GM19324 (cell line): ENCODE measurements at regions not wholly inside any gene's neighbourhood (a gene's known extent, or its start where the extent isn't known, plus 50 kb on each side); places are given as distances from the start of the nearest gene placed in this dataset.
"Not testable (repeated sequence)": the region's sequence is repeated elsewhere in the genome, so short reads cannot be mapped to it uniquely, and the experiment has no call there.

Experiments
- ATAC-seq: cut with Tn5 transposase; IDR thresholded peaks from one replicate; pipeline ENCODE4 v1.9.1; 2021; ENCODE audit warnings: mild to moderate bottlenecking, moderate library complexity; ENCODE audit not compliant: unreplicated experiment, low FRiP score

DNA sequence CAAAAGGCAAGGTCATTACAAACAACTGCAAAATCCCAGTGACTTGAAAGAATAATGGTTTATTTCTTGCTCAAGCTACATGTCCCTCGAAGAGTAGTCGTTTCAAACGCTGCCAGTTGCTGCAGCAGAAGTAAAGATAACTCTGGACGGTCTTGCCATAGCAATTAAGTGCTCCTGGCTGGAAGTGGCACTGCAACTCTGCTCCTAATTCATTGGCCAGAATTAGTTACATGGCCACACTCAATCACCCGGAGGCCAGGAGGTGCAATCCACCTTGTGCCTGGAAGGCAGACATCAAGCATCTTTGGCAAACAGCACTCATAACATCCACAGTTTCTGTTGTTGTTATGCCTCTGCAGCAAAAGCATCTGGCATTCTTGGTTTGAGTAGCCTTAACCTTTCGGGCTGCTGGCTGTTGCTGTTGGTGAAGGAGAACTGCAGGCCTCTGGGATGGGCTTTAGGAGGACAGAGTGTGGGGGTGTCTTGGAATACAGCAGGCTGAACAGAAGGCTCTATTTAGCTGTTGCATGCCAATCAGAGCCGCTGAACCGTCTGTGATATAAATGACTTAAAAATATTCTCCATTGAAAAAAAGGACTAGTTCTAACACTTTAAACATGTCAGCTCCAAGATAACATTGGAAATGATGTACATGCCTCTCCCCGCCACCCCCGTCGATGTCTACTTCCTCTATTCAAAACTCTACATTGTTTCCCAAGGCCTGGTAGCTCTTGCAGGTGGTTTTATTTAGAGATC, 123.5 kb upstream of the DYRK2 start:
- ATAC-seq = no peak

GRCh38 chr12:67525617-67525884, 123.0 kb upstream of the DYRK2 start:
- no peak for ATAC-seq

DNA sequence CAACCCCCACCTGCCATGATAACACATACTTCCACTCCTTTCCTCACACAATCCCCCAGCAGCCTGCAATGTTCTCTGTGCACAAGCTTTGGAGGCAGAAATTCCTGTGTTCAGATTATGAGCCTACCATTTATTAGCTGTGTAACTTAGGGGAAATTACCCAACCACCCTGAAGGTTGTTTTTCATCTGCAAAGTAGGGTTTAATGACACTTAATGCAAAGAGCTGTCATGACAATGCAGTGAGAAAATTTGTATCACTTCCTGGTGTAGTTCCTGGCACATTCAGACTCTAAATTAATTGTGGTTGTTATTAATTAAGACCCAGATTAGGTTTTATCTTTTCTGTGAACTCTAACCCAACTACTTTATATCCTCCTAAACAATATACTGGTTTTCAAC, 122.4 kb upstream of the DYRK2 start:
- ATAC-seq = no peak

DNA sequence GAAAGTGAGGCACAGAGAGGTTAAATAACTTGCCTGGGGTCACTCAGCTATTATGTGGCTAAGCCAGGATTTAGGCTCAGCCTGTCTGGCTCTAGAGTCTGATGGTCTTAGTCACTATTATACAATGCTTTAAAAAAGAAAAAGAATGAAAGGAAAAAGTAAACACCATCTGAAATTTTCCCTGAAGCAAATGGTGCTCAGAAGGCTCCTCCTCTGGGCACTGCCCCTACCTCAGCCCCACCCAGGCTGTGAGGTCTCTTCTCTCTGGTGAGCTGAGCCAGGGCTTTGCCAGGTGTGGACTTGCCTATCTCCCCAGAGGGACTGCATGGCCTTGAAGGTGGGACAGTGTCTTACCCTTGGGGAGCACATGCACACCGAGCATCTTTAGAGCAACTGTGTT, 117.5 kb upstream of the DYRK2 start:
- no peak for ATAC-seq

- no peak for ATAC-seq
These were observed 117.0 kb upstream of the DYRK2 start for GRCh38 chr12:67531501-67531900.

DNA sequence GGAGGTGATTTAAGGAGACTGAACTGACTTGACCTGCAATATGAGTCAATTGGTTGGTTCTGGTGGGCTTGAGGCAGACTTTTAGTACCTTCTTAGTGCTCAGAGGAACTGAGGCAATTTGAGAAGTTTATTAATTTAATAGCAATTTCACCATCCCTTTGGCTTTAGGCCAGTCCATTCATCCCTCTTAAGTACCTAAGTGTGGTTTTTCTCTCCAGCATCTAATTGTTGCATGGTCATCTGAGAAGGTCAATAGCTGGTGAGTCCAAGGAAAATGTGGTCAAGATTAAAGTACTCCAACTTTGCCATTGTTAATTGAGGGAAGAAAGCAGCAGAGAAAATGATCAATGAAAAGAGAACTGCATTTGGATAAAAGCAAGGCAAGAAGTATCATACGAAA, 115.4 kb upstream of the DYRK2 start:
- ATAC-seq = no peak

GRCh38 chr12:67534046-67534445, 114.5 kb upstream of the DYRK2 start:
- no peak for ATAC-seq

DNA sequence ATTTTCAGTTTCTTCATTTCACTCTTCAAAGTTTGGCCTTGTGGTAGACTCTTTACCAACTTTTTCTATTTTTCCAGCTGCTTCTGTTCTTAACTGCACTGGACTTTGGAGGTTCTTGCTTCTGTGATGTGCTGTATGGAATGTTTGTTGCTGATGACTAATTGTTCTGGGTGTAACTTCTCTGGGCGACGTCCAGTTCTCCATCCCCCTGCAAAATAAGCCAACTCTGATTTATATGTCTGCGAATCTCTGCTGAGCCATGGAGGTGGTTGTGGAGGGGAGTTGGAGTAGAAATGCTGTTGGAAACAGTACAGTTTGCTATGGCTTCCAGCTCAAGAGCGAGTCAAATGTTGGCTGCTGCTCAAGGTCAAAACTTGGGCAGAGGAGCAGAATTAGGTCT, 113.9 kb upstream of the DYRK2 start:
- ATAC-seq = no peak

GRCh38 chr12:67535176-67535575, 113.4 kb upstream of the DYRK2 start:
- no peak for ATAC-seq

GRCh38 chr12:67535971-67536370, 112.6 kb upstream of the DYRK2 start:
- no peak for ATAC-seq

GRCh38 chr12:67539329-67539728, 109.2 kb upstream of the DYRK2 start:
- ATAC-seq = no peak

DNA sequence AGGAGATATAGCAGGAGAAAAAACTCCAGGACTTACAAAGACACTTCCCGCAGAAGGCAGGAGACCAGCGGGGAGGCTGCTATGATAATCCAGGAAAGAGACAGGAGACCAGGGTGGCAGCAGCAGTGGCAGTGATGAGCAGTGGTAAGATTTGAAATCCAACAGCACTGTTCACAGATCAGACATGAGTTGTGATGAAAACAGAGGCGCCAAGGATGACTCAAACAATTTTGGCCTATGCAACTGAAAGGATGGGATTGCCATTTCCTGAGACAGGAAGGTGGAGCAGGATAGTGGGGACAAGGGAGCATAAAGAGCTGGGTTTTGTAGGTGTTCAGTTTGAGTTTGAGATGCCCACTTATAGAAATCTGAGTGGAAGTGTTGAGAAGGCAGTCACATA, 108.6 kb upstream of the DYRK2 start:
- ATAC-seq = no peak

GRCh38 chr12:67540920-67541624, 107.5 kb upstream of the DYRK2 start:
- no peak for ATAC-seq

GRCh38 chr12:67541625-67541991, 106.9 kb upstream of the DYRK2 start:
- no peak for ATAC-seq

GRCh38 chr12:67543021-67543770, 105.3 kb upstream of the DYRK2 start:
- no peak for ATAC-seq

DNA sequence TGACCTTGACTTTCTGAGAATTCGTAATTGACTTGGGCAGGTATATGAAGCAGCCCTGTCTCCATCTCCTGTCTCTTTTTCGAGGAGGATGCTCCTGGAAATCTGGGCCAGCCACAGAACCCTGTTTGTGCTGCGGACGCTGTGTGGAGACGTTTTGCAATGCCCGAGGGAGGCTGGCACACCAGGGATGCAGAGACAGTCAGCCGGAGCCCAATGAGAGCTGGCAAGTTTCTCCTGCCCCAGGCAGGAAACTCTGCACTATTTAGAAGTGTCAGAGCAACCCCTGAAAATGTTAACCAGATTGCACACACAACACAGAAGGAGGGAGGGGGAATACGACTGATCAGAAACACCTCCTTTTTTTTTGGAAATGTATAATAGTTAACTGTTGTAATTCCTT, 103.2 kb upstream of the DYRK2 start:
- no peak for ATAC-seq

GRCh38 chr12:67546746-67547145, 101.8 kb upstream of the DYRK2 start:
- ATAC-seq = no peak

- not testable (repeated sequence) for ATAC-seq
These were observed 93.3 kb upstream of the DYRK2 start for GRCh38 chr12:67555075-67555717.

DNA sequence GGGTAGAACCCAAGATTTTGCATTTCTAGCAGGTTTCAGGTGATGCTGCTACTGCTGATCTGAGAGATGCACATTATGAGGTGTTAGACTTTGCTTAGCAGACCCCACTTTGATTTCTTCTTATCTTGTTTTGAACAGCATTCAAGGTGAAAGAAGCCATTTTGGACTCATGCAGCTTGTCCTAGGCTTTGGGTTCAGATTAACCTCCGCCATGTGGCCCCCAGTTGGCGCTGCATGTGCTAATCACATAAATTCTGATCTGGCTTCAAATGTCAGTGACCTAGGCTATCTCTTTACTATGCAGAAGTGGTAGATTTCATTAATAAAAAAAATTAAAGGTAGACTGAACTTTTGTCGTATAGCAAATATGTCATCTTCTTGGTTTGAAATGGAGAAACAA, 89.8 kb upstream of the DYRK2 start:
- ATAC-seq = no peak

DNA sequence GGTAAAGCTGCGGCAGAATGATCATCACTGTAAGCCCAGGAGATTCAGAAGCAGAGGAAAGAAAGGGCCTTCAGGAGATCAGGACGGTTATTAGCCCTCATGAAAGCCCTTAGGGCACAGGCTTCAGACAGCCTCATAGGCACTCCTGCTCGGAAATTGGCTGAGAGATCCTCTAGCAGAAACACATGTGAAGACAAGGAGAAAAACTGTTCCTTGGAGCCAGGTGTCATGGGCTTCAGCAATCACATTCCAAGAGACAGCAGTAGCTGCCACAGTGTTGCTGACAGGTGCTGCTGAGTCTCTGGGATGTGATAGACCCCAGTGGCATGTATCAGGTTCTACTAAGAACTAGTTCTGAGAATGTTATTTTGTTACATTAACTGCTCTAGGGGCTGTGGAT, 88.8 kb upstream of the DYRK2 start:
- no peak for ATAC-seq

DNA sequence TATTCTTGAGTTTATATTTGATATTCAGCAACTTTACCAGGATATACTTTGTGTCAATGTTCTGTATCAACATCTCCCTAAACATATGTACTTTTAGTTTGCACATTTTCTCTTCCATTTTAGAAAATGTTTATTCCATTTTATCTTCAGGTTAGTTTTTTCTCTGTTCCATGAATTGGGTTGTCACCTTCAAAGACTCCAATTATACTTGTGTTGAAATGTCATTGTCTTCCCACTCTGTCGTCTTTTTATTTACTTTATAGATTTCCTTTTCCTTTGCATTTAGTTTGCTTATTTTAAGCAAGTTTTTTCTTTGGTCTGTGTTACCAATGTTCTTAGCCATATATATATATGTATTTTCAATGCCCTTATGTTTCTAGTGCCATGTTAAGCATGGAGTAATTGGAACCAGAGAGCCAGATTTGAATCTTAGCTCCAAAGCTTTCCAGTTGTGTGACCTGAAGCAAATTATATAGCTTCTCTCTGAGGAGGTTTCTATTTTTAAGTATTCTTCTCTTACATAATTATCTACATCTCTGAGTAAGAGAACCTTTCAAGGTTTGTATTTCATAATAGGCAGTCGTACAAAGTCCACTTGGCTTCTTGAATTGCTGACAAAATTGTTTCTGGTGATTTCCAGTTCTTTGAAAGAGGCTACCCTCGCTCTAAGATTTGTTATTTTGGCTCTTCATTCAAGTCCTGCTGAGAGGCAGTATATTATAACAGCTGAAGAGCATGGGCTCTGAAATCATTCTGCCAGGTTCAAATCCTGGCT, 85.8 kb upstream of the DYRK2 start:
- ATAC-seq = no peak
